PC-9 (cell line): ENCODE measurements at regions not wholly inside any gene's neighbourhood (a gene's known extent, or its start where the extent isn't known, plus 50 kb on each side); places are given as distances from the start of the nearest gene placed in this dataset.

Experiments used
- BruUV-seq: library from RNA; stranded (reverse); fragments of 400-500 nt; replicated peaks from 2 replicates; lab custom pipeline; 2021; lab: Mats Ljungman, UMichigan
- CTCF ChIA-PET: fragments of 300-600 bp; sonication (Branson Sonifier 250); formaldehyde crosslinking; loops from one replicate; lab custom pipeline; 2022; ENCODE audit warnings: antibody characterized with exemption; lab: Charles Lee
- POLR2A ChIA-PET: fragments of 300-600 bp; sonication (Branson Sonifier 250); formaldehyde crosslinking; loops from one replicate; lab custom pipeline; 2022; ENCODE audit warnings: antibody characterized with exemption; ENCODE audit not compliant: unreplicated experiment; lab: Charles Lee
- DNase-seq, 2 experiments: peaks; one replicate each; pipeline versions ENCODE4 v3.0.0 to v3.0.0-alpha.2; 2015 to 2022; ENCODE audit warnings: mixed read lengths in 1 of 2
- H2AFZ ChIP-seq: fragments of 200-600 bp; sonication (generic); 2 replicates; pipeline ENCODE4 v1.8.1; 2017; ENCODE audit warnings: antibody characterized with exemption
- H3F3A ChIP-seq: fragments of 200-600 bp; sonication (generic); 2 replicates; pipeline ENCODE4 v1.8.1; 2017; ENCODE audit warnings: antibody characterized with exemption, mild to moderate bottlenecking, low read depth; ENCODE audit not compliant: insufficient read depth
- H3K27ac ChIP-seq: fragments of 200-600 bp; sonication (generic); 2 replicates; pipeline ENCODE4 v1.6.1; 2016; ENCODE audit warnings: mixed run types
- H3K27me3 ChIP-seq: fragments of 200-600 bp; sonication (generic); 2 replicates; pipeline ENCODE4 v1.6.1; 2016; ENCODE audit warnings: low read depth, mixed run types; ENCODE audit not compliant: insufficient read depth
- H3K36me3 ChIP-seq: fragments of 200-600 bp; sonication (generic); 2 replicates; pipeline ENCODE4 v1.6.1; 2016; ENCODE audit warnings: low read depth, mixed run types
- H3K4me1 ChIP-seq: fragments of 200-600 bp; sonication (generic); replicated peaks from 2 replicates; pipeline ENCODE4 v1.6.1; 2016; ENCODE audit warnings: mixed run types; ENCODE audit not compliant: insufficient read depth
- H3K4me2 ChIP-seq: fragments of 200-600 bp; sonication (generic); 2 replicates; pipeline ENCODE4 v1.6.1; 2017; ENCODE audit warnings: mixed run types
- H3K4me3 ChIP-seq: fragments of 200-600 bp; sonication (generic); 2 replicates; pipeline ENCODE4 v1.6.1; 2016; ENCODE audit warnings: mixed run types
- H3K79me2 ChIP-seq: fragments of 200-600 bp; sonication (generic); 2 replicates; pipeline ENCODE4 v1.6.1; 2017; ENCODE audit warnings: low read depth, mixed run types
- H3K9me2 ChIP-seq: fragments of 200-600 bp; sonication (generic); 2 replicates; pipeline ENCODE4 v1.8.1; 2017; ENCODE audit warnings: mild to moderate bottlenecking; ENCODE audit not compliant: insufficient read depth
- H3K9me3 ChIP-seq: fragments of 200-600 bp; sonication (generic); 2 replicates; pipeline ENCODE4 v1.8.1; 2016; ENCODE audit warnings: low read depth; ENCODE audit not compliant: insufficient read depth
- H4K20me1 ChIP-seq: fragments of 200-600 bp; sonication (generic); 2 replicates; pipeline ENCODE4 v1.8.1; 2017; ENCODE audit not compliant: insufficient read depth
- EZH2 ChIP-seq: fragments of 200-600 bp; sonication (generic); IDR thresholded peaks from 2 replicates; pipeline ENCODE4 v1.8.0; 2017; ENCODE audit warnings: antibody characterized with exemption, low read depth
- intact Hi-C: fragments of 100-400 bp; cut with micrococcal nuclease; formaldehyde crosslinking; loops from one replicate; pipeline ENCODE4 v1.10.0; 2022; ENCODE audit not compliant: unreplicated experiment
- TF ChIP-seq, protein P1 (sequence below): fragments of 200-600 bp; sonication (generic); conservative IDR thresholded peaks from 2 replicates; pipeline ENCODE4 v1.6.1; 2017; ENCODE audit warnings: mixed run types, antibody characterized with exemption, mild to moderate bottlenecking, moderate library complexity

GRCh38 chr4:126468144-126468543 is 1153.4 kb downstream of the FAT4 start:
- intact Hi-C loops: no loop called here
- no TSS peak for BruUV-seq

DNA sequence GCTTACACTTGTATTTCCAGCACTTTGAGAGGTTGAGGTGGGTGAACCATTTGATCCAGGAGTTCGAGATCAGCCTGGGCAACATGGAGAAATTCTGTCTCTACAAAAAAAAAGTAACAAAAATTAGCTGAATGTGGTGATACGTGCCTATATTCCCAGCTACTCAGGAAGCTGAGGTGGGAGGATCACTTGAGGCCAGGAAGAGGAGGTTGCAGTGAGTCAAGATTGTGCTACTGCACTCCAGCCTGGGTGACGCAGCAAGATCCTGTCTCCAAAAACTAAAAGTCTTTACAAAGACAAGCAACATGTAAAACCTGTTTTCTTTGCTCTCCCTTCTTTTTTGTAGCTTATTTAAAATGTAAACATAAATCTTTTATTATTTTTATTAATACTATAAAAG is 1156.1 kb downstream of the FAT4 start:
- H2AFZ ChIP-seq: no peak overlapping the region
- POLR2A ChIA-PET: no interaction called here
- no peak overlapping the region for H3K4me3 ChIP-seq
- H3K4me1 ChIP-seq: no peaks in the 10 kb centered on the region
- no peak for DNase-seq
- no peaks in the 10 kb centered on the region for H3K27me3 ChIP-seq
- H3K79me2 ChIP-seq: no peaks in the 10 kb centered on the region
- TF ChIP-seq, protein P1, sequence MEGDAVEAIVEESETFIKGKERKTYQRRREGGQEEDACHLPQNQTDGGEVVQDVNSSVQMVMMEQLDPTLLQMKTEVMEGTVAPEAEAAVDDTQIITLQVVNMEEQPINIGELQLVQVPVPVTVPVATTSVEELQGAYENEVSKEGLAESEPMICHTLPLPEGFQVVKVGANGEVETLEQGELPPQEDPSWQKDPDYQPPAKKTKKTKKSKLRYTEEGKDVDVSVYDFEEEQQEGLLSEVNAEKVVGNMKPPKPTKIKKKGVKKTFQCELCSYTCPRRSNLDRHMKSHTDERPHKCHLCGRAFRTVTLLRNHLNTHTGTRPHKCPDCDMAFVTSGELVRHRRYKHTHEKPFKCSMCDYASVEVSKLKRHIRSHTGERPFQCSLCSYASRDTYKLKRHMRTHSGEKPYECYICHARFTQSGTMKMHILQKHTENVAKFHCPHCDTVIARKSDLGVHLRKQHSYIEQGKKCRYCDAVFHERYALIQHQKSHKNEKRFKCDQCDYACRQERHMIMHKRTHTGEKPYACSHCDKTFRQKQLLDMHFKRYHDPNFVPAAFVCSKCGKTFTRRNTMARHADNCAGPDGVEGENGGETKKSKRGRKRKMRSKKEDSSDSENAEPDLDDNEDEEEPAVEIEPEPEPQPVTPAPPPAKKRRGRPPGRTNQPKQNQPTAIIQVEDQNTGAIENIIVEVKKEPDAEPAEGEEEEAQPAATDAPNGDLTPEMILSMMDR: no peak
- TF ChIP-seq EZH2: no peak
- H3K4me2 ChIP-seq: no peak overlapping the region
- peaks cover 8% of the 10 kb centered on the region; the same call in 1 of the 2 replicates for H3K9me3 ChIP-seq
- BruUV-seq: no TSS peak
- H3K9me2 ChIP-seq: no peaks in the 10 kb centered on the region
- H3K27ac ChIP-seq: no peak overlapping the region
- H3F3A ChIP-seq: no peaks in the 10 kb centered on the region
- CTCF ChIA-PET: no interaction called here
- intact Hi-C loops: no loop called here
- H4K20me1 ChIP-seq: no peaks in the 10 kb centered on the region
- H3K36me3 ChIP-seq: no peaks in the 10 kb centered on the region

More at GRCh38 chr4:126468144-126468543, 1153.4 kb downstream of the FAT4 start:
- POLR2A ChIA-PET: no interaction called here
- H4K20me1 ChIP-seq: no peaks in the 10 kb centered on the region
- CTCF ChIA-PET: no interaction called here
- no peaks in the 10 kb centered on the region for H3K4me1 ChIP-seq
- no peaks in the 10 kb centered on the region for H3K9me2 ChIP-seq
- H3K36me3 ChIP-seq: no peaks in the 10 kb centered on the region
- H3K79me2 ChIP-seq: no peaks in the 10 kb centered on the region
- no peak overlapping the region for H3K4me3 ChIP-seq
- no peaks in the 10 kb centered on the region for H3K27me3 ChIP-seq
- H3K4me2 ChIP-seq: no peak overlapping the region
- H3K9me3 ChIP-seq: peaks cover 4% of the 10 kb centered on the region; the same call in 1 of the 2 replicates
- H2AFZ ChIP-seq: no peak overlapping the region
- H3F3A ChIP-seq: no peaks in the 10 kb centered on the region
- H3K27ac ChIP-seq: no peak overlapping the region
- DNase-seq: no peak
- TF ChIP-seq EZH2: no peak
- TF ChIP-seq, protein P1: no peak

- intact Hi-C loops: no loop called here
- no peaks in the 10 kb centered on the region for H3F3A ChIP-seq
- H3K4me1 ChIP-seq: no peaks in the 10 kb centered on the region
- POLR2A ChIA-PET: no interaction called here
- H3K27ac ChIP-seq: no peak overlapping the region
- no peaks in the 10 kb centered on the region for H3K27me3 ChIP-seq
- no peaks in the 10 kb centered on the region for H3K36me3 ChIP-seq
- no peaks in the 10 kb centered on the region for H3K9me2 ChIP-seq
- H3K79me2 ChIP-seq: no peaks in the 10 kb centered on the region
- no peak overlapping the region for H2AFZ ChIP-seq
- no peak overlapping the region for H3K4me2 ChIP-seq
- CTCF ChIA-PET: no interaction called here
- DNase-seq: no peak
- H3K4me3 ChIP-seq: no peak overlapping the region
- 0 out of 2 replicates have a peak, but pooled peaks cover 5% of the 10 kb centered on the region for H3K9me3 ChIP-seq
- BruUV-seq: no TSS peak
- no peaks in the 10 kb centered on the region for H4K20me1 ChIP-seq
- TF ChIP-seq, protein P1: no peak
- no peak for TF ChIP-seq EZH2
Measured at GRCh38 chr4:126475730-126476129, 1157.0 kb upstream of the INTU start.
